HEK293 (cell line): ENCODE measurements at regions not wholly inside any gene's neighbourhood (a gene's known extent, or its start where the extent isn't known, plus 50 kb on each side); places are given as distances from the start of the nearest gene placed in this dataset.

Source experiments
- CTCF ChIA-PET: fragments of 350-600 bp; formaldehyde crosslinking; extraction: SDS; loops from one replicate; lab custom pipeline; 2021; ENCODE audit warnings: antibody characterized with exemption; lab: Yijun Ruan, JAX
- POLR2A ChIA-PET: fragments of 300-600 bp; formaldehyde crosslinking; extraction: SDS; loops from one replicate; lab custom pipeline; 2020; ENCODE audit warnings: antibody characterized with exemption, inconsistent platforms; lab: Yijun Ruan, JAX
- H3K27ac ChIP-seq: fragments of 200-500 bp; sonication (Bioruptor generic); 2 replicates; pipeline ENCODE4 v1.5.1; 2014; ENCODE audit warnings: low read depth, low read length, control low read depth, inconsistent platforms; ENCODE audit errors: extremely low read depth
- H3K36me3 ChIP-seq, 2 experiments: fragments of 200-500 bp in 1 of 2; sonication (Bioruptor generic) in 1 of 2; 1 replicate in 1 of 2; 2 replicates in 1 of 2; pipeline ENCODE4 v1.5.1; 2014 to 2017; ENCODE audit warnings: inconsistent platforms in 2 of 2, low read length in 2 of 2; ENCODE audit not compliant: control insufficient read depth in 2 of 2, insufficient read depth in 1 of 2
- H3K4me1 ChIP-seq: fragments of 200-500 bp; sonication (Bioruptor generic); 2 replicates; pipeline ENCODE4 v1.5.1; 2014; ENCODE audit warnings: mild to moderate bottlenecking, low read length, inconsistent platforms; ENCODE audit not compliant: control insufficient read depth, insufficient read depth
- H3K4me3 ChIP-seq: 2 replicates; pipeline ENCODE4 v1.5.1; 2011; ENCODE audit warnings: low read depth, mild to moderate bottlenecking, control low read depth, low read length, moderate library complexity
- H3K9me3 ChIP-seq: fragments of 200-500 bp; sonication (Bioruptor generic); 2 replicates; pipeline ENCODE4 v1.5.1; 2014; ENCODE audit warnings: low read depth, low read length, inconsistent platforms; ENCODE audit not compliant: control insufficient read depth, insufficient read depth
- PRDM6 ChIP-seq: fragments of 450-650 bp; formaldehyde crosslinking; IDR thresholded peaks from 2 replicates; pipeline ENCODE4 v1.5.1; 2017; ENCODE audit warnings: missing biosample characterization, missing genetic modification characterization
- SCRT1 ChIP-seq: fragments of 450-650 bp; formaldehyde crosslinking; IDR thresholded peaks from 2 replicates; pipeline ENCODE4 v1.5.1; 2016; ENCODE audit warnings: missing biosample characterization, missing genetic modification characterization, borderline replicate concordance
- WT1 ChIP-seq: fragments of 450-650 bp; formaldehyde crosslinking; IDR thresholded peaks from 2 replicates; pipeline ENCODE4 v1.5.1; 2016; ENCODE audit warnings: missing biosample characterization, missing genetic modification characterization
- ZBTB17 ChIP-seq: fragments of 450-650 bp; formaldehyde crosslinking; IDR thresholded peaks from 2 replicates; pipeline ENCODE4 v1.5.1; 2016; ENCODE audit warnings: missing biosample characterization, missing genetic modification characterization
- ZIC2 ChIP-seq: fragments of 450-650 bp; formaldehyde crosslinking; IDR thresholded peaks from 2 replicates; pipeline ENCODE4 v1.5.1; 2016; ENCODE audit warnings: missing biosample characterization, missing genetic modification characterization
- ZNF2 ChIP-seq: fragments of 450-650 bp; formaldehyde crosslinking; IDR thresholded peaks from 2 replicates; pipeline ENCODE4 v1.5.1; 2016; ENCODE audit warnings: missing biosample characterization, missing genetic modification characterization
- ZNF341 ChIP-seq: fragments of 450-650 bp; formaldehyde crosslinking; IDR thresholded peaks from 2 replicates; pipeline ENCODE4; 2016; ENCODE audit warnings: low read depth, missing biosample characterization, missing genetic modification characterization
- ZNF354C ChIP-seq: fragments of 450-650 bp; formaldehyde crosslinking; IDR thresholded peaks from 2 replicates; pipeline ENCODE4 v1.5.1; 2016; ENCODE audit warnings: missing biosample characterization, missing genetic modification characterization, low read depth, borderline replicate concordance
- ZNF560 ChIP-seq: fragments of 450-650 bp; formaldehyde crosslinking; IDR thresholded peaks from 2 replicates; pipeline ENCODE4 v1.5.1; 2017; ENCODE audit warnings: missing biosample characterization, missing genetic modification characterization, borderline replicate concordance
- ZNF621 ChIP-seq: fragments of 450-650 bp; formaldehyde crosslinking; IDR thresholded peaks from 2 replicates; pipeline ENCODE4 v1.5.1; 2017; ENCODE audit warnings: missing biosample characterization, missing genetic modification characterization
- ZNF670 ChIP-seq: fragments of 450-650 bp; formaldehyde crosslinking; IDR thresholded peaks from 2 replicates; pipeline ENCODE4 v1.5.1; 2016; ENCODE audit warnings: missing biosample characterization, missing genetic modification characterization, low read depth
- ZNF692 ChIP-seq: fragments of 450-650 bp; formaldehyde crosslinking; IDR thresholded peaks from 2 replicates; pipeline ENCODE4 v1.5.1; 2016; ENCODE audit warnings: missing biosample characterization, missing genetic modification characterization
- ZNF768 ChIP-seq: fragments of 450-650 bp; formaldehyde crosslinking; IDR thresholded peaks from 2 replicates; pipeline ENCODE4 v1.5.1; 2018; ENCODE audit warnings: missing biosample characterization, mild to moderate bottlenecking, missing genetic modification characterization
- TF ChIP-seq, protein P1 (sequence below): fragments of 450-650 bp; formaldehyde crosslinking; conservative IDR thresholded peaks from 2 replicates; pipeline ENCODE4 v1.5.1; 2016; ENCODE audit warnings: low read depth, missing biosample characterization, missing genetic modification characterization
- TF ChIP-seq, protein P2 (sequence below): fragments of 450-650 bp; formaldehyde crosslinking; IDR thresholded peaks from 2 replicates; pipeline ENCODE4 v1.5.1; 2016; ENCODE audit warnings: missing biosample characterization, missing genetic modification characterization
- TF ChIP-seq, protein P3 (sequence below): fragments of 450-650 bp; formaldehyde crosslinking; IDR thresholded peaks from 2 replicates; pipeline ENCODE4 v1.5.1; 2016; ENCODE audit warnings: missing biosample characterization, missing genetic modification characterization

- no peak overlapping the region for H3K27ac ChIP-seq
- CTCF ChIA-PET, result no interaction called here
- TF ChIP-seq SCRT1 (tag by site-specific recombination), result no peak
- no peak for TF ChIP-seq ZNF621 (tag by site-specific recombination)
- no peak for TF ChIP-seq ZNF670 (tag by site-specific recombination)
- no peak for TF ChIP-seq ZNF768 (tag by site-specific recombination)
- TF ChIP-seq, all 188 proteins: peak for 0
- POLR2A ChIA-PET, result no interaction called here
- H3K9me3 ChIP-seq, result no peaks in the 10 kb centered on the region
- H3K36me3 ChIP-seq, result no peaks in the 10 kb centered on the region
- H3K4me1 ChIP-seq, result peaks cover 14% of the 10 kb centered on the region
- no peak overlapping the region for H3K4me3 ChIP-seq
Measured at GRCh38 chr10:129099486-129099885, 367.6 kb upstream of the MGMT start.

GRCh38 chr10:129099992-129100391 is 367.0 kb upstream of the MGMT start:
- peaks cover 19% of the 10 kb centered on the region for H3K4me1 ChIP-seq
- H3K4me3 ChIP-seq, result no peak overlapping the region
- TF ChIP-seq ZNF2 (tag by site-specific recombination) (no peak), ZNF560 (tag by site-specific recombination) (no peak), WT1 (tag by site-specific recombination) (no peak), PRDM6 (tag by site-specific recombination) (no peak)
- TF ChIP-seq, protein P1, sequence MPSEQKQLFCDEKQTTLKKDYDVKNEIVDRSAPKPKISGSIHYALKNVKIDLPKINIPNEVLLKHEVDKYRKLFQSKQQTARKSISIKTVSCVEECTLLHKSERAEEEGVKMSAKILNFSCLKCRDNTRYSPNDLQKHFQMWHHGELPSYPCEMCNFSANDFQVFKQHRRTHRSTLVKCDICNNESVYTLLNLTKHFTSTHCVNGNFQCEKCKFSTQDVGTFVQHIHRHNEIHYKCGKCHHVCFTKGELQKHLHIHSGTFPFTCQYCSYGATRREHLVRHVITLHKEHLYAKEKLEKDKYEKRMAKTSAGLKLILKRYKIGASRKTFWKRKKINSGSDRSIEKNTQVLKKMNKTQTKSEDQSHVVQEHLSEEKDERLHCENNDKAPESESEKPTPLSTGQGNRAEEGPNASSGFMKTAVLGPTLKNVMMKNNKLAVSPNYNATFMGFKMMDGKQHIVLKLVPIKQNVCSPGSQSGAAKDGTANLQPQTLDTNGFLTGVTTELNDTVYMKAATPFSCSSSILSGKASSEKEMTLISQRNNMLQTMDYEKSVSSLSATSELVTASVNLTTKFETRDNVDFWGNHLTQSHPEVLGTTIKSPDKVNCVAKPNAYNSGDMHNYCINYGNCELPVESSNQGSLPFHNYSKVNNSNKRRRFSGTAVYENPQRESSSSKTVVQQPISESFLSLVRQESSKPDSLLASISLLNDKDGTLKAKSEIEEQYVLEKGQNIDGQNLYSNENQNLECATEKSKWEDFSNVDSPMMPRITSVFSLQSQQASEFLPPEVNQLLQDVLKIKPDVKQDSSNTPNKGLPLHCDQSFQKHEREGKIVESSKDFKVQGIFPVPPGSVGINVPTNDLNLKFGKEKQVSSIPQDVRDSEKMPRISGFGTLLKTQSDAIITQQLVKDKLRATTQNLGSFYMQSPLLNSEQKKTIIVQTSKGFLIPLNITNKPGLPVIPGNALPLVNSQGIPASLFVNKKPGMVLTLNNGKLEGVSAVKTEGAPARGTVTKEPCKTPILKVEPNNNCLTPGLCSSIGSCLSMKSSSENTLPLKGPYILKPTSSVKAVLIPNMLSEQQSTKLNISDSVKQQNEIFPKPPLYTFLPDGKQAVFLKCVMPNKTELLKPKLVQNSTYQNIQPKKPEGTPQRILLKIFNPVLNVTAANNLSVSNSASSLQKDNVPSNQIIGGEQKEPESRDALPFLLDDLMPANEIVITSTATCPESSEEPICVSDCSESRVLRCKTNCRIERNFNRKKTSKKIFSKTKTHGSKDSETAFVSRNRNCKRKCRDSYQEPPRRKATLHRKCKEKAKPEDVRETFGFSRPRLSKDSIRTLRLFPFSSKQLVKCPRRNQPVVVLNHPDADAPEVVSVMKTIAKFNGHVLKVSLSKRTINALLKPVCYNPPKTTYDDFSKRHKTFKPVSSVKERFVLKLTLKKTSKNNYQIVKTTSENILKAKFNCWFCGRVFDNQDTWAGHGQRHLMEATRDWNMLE (tag by site-specific recombination), result no peak
- H3K36me3 ChIP-seq, result no peaks in the 10 kb centered on the region
- POLR2A ChIA-PET, result no interaction called here
- H3K9me3 ChIP-seq, result no peaks in the 10 kb centered on the region
- CTCF ChIA-PET, result no interaction called here
- H3K27ac ChIP-seq, result no peak overlapping the region

DNA sequence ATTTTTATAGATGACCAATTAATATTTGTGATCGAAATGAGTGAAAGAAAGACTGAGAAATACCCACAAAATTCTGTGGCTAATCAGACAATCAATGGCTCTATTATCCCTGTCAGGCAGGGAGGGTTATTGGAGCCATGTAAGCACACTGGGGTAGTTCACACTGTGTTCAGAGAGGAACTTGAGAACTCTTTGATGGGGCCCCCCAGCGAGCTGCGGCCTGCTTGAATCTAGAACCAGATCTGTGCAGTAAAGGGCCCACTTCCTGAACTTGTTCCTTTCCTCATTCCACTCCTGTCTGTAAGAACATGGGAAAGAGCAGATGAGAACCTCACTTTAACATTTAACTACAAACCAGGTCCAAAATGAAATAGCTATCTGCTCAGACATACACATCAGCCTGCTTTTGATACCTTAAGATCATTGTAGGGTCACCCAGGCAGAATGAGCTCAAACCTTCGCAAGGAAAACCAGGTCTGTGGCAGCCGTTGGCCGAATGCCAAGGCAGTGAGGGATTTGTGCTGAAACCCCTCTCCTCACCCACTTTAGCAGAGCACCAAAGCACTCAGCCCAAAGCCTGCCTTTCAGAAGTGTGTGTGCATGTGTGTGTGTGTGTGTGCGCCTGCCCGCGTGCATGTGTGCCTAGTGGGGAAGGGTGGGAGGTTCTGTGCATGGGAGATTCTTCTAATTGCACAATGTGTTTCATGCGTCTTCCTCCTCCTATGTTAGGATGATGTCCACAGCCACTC is 365.6 kb upstream of the MGMT start:
- Histone ChIP-seq H3K4me1 (peaks cover 19% of the 10 kb centered on the region), H3K27ac (no peak overlapping the region), H3K4me3 (no peak overlapping the region), H3K9me3 (no peaks in the 10 kb centered on the region), H3K36me3 (no peaks in the 10 kb centered on the region)
- ChIA-PET CTCF (interaction anchor here (0.7 kb wide), 1 partner anchor 578 kb away, joined by 3 read pairs; no protein-coding TSS in a partner anchor), POLR2A (no interaction called here)
- peak; percentile 38 for TF ChIP-seq ZIC2
- TF ChIP-seq ZNF692 (tag by site-specific recombination), result no peak
- TF ChIP-seq ZNF354C (tag by site-specific recombination), result no peak
- TF ChIP-seq, protein P2, sequence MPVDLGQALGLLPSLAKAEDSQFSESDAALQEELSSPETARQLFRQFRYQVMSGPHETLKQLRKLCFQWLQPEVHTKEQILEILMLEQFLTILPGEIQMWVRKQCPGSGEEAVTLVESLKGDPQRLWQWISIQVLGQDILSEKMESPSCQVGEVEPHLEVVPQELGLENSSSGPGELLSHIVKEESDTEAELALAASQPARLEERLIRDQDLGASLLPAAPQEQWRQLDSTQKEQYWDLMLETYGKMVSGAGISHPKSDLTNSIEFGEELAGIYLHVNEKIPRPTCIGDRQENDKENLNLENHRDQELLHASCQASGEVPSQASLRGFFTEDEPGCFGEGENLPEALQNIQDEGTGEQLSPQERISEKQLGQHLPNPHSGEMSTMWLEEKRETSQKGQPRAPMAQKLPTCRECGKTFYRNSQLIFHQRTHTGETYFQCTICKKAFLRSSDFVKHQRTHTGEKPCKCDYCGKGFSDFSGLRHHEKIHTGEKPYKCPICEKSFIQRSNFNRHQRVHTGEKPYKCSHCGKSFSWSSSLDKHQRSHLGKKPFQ (tag by site-specific recombination), result peak; percentile 63; the same call in 1 of the 2 replicates
- peak; percentile 12; the same call in 1 of the 2 replicates for TF ChIP-seq ZBTB17 (tag by site-specific recombination)
- TF ChIP-seq ZNF341 (tag by site-specific recombination), result no peak
- TF ChIP-seq, protein P3, sequence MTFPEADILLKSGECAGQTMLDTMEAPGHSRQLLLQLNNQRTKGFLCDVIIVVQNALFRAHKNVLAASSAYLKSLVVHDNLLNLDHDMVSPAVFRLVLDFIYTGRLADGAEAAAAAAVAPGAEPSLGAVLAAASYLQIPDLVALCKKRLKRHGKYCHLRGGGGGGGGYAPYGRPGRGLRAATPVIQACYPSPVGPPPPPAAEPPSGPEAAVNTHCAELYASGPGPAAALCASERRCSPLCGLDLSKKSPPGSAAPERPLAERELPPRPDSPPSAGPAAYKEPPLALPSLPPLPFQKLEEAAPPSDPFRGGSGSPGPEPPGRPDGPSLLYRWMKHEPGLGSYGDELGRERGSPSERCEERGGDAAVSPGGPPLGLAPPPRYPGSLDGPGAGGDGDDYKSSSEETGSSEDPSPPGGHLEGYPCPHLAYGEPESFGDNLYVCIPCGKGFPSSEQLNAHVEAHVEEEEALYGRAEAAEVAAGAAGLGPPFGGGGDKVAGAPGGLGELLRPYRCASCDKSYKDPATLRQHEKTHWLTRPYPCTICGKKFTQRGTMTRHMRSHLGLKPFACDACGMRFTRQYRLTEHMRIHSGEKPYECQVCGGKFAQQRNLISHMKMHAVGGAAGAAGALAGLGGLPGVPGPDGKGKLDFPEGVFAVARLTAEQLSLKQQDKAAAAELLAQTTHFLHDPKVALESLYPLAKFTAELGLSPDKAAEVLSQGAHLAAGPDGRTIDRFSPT, result no peak
